ENCODE measurements at regions not wholly inside any gene's neighbourhood (a gene's known extent, or its start where the extent isn't known, plus 50 kb on each side); places are given as distances from the start of the nearest gene placed in this dataset.

- no peak for DNase-seq
Measured at GRCh38 chr13:97639236-97639635, 205.3 kb downstream of the RAP2A start.

- DNase-seq = no peak
Measured at GRCh38 chr13:97640268-97640667, 206.3 kb downstream of the RAP2A start.

- no peak for DNase-seq
Measured at GRCh38 chr13:97648171-97648880, 214.4 kb downstream of the RAP2A start.

- no peak for DNase-seq
Measured at GRCh38 chr13:97648881-97649224, 214.9 kb downstream of the RAP2A start.

GRCh38 chr13:97653443-97654140, 219.6 kb downstream of the RAP2A start:
- no peak for DNase-seq

- DNase-seq = no peak
Measured at GRCh38 chr13:97654236-97654635, 220.3 kb downstream of the RAP2A start.

GRCh38 chr13:97658556-97658955, 224.6 kb downstream of the RAP2A start:
- DNase-seq = no peak

- no peak for DNase-seq
Measured at GRCh38 chr13:97659602-97660001, 225.6 kb downstream of the RAP2A start.

GRCh38 chr13:97660594-97661260, 226.8 kb downstream of the RAP2A start:
- no peak for DNase-seq

- no peak for DNase-seq
Measured at GRCh38 chr13:97686594-97686993, 252.6 kb downstream of the RAP2A start.

- no peak for DNase-seq
Measured at GRCh38 chr13:97692628-97693027, 258.7 kb downstream of the RAP2A start.

GRCh38 chr13:97695684-97696083, 257.8 kb upstream of the IPO5 start:
- no peak for DNase-seq

- no peak for DNase-seq
Measured at GRCh38 chr13:97696921-97697320, 256.6 kb upstream of the IPO5 start.

- no peak for DNase-seq
Measured at GRCh38 chr13:97700306-97700848, 253.1 kb upstream of the IPO5 start.

- DNase-seq = no peak
Measured at GRCh38 chr13:97702614-97703013, 250.9 kb upstream of the IPO5 start.

GRCh38 chr13:97710797-97711196, 242.7 kb upstream of the IPO5 start:
- no peak for DNase-seq

- DNase-seq = no peak
Measured at GRCh38 chr13:97712770-97713169, 240.7 kb upstream of the IPO5 start.

GRCh38 chr13:97715763-97716162, 237.7 kb upstream of the IPO5 start:
- no peak for DNase-seq

- DNase-seq = no peak
Measured at GRCh38 chr13:97716746-97717145, 236.7 kb upstream of the IPO5 start.

- DNase-seq = no peak
Measured at GRCh38 chr13:97719736-97720135, 233.7 kb upstream of the IPO5 start.

GRCh38 chr13:97720896-97721295, 232.6 kb upstream of the IPO5 start:
- DNase-seq = no peak

GRCh38 chr13:97723655-97724054, 229.8 kb upstream of the IPO5 start:
- no peak for DNase-seq

- DNase-seq = no peak
Measured at GRCh38 chr13:97724450-97724849, 229.0 kb upstream of the IPO5 start.
